IPS-15b (cell line): ENCODE measurements at regions not wholly inside any gene's neighbourhood (a gene's known extent, or its start where the extent isn't known, plus 50 kb on each side); places are given as distances from the start of the nearest gene placed in this dataset.

ENCODE experiments used
- H3K27me3 ChIP-seq: one replicate; pipeline ENCODE4 v1.6.1; 2013; ENCODE audit warnings: low read length; ENCODE audit not compliant: control insufficient read depth, insufficient read depth
- H3K36me3 ChIP-seq: one replicate; pipeline ENCODE4 v1.6.1; 2013; ENCODE audit warnings: low read length; ENCODE audit not compliant: control insufficient read depth, insufficient read depth
- H3K4me1 ChIP-seq: one replicate; pipeline ENCODE4 v1.6.1; 2013; ENCODE audit warnings: mild to moderate bottlenecking, low read length; ENCODE audit not compliant: control insufficient read depth, insufficient read depth
- H3K4me3 ChIP-seq: one replicate; pipeline ENCODE4 v1.5.1; 2013; ENCODE audit warnings: low read depth, low read length
- H3K9ac ChIP-seq: one replicate; pipeline ENCODE4 v1.6.1; 2013; ENCODE audit warnings: low read depth, mild to moderate bottlenecking, low read length
- H3K9me3 ChIP-seq: one replicate; pipeline ENCODE4 v1.6.1; 2013; ENCODE audit warnings: mild to moderate bottlenecking, low read length; ENCODE audit not compliant: control insufficient read depth, insufficient read depth

GRCh38 chr10:128885573-128886555 is 581.2 kb upstream of the MGMT start:
- no peaks in the 10 kb centered on the region for H3K9me3 ChIP-seq
- no peaks in the 10 kb centered on the region for H3K4me1 ChIP-seq
- no peak overlapping the region for H3K4me3 ChIP-seq
- H3K9ac ChIP-seq: no peak overlapping the region
- H3K27me3 ChIP-seq: no peaks in the 10 kb centered on the region
- no peaks in the 10 kb centered on the region for H3K36me3 ChIP-seq

- H3K9ac ChIP-seq: no peak overlapping the region
- no peaks in the 10 kb centered on the region for H3K36me3 ChIP-seq
- no peaks in the 10 kb centered on the region for H3K9me3 ChIP-seq
- H3K4me1 ChIP-seq: no peaks in the 10 kb centered on the region
- no peak overlapping the region for H3K4me3 ChIP-seq
- H3K27me3 ChIP-seq: no peaks in the 10 kb centered on the region
These were observed 579.2 kb upstream of the MGMT start for GRCh38 chr10:128887856-128888255.

- H3K4me3 ChIP-seq: no peak overlapping the region
- H3K9me3 ChIP-seq: no peaks in the 10 kb centered on the region
- H3K9ac ChIP-seq: no peak overlapping the region
- H3K27me3 ChIP-seq: no peaks in the 10 kb centered on the region
- H3K4me1 ChIP-seq: no peaks in the 10 kb centered on the region
- H3K36me3 ChIP-seq: no peaks in the 10 kb centered on the region
These were observed 575.0 kb upstream of the MGMT start for GRCh38 chr10:128892005-128892404.

- Histone ChIP-seq H3K36me3 (no peaks in the 10 kb centered on the region), H3K4me1 (no peaks in the 10 kb centered on the region), H3K9ac (no peak overlapping the region), H3K9me3 (no peaks in the 10 kb centered on the region), H3K27me3 (no peaks in the 10 kb centered on the region), H3K4me3 (no peak overlapping the region)
These were observed 572.4 kb upstream of the MGMT start for GRCh38 chr10:128894641-128895040.

- Histone ChIP-seq H3K9ac (no peak overlapping the region), H3K9me3 (no peaks in the 10 kb centered on the region), H3K4me1 (no peaks in the 10 kb centered on the region), H3K36me3 (no peaks in the 10 kb centered on the region), H3K27me3 (no peaks in the 10 kb centered on the region), H3K4me3 (no peak overlapping the region)
These were observed 571.6 kb upstream of the MGMT start for GRCh38 chr10:128895473-128895872.

- Histone ChIP-seq H3K4me3 (no peak overlapping the region), H3K9ac (no peak overlapping the region), H3K36me3 (no peaks in the 10 kb centered on the region), H3K27me3 (no peaks in the 10 kb centered on the region), H3K9me3 (no peaks in the 10 kb centered on the region), H3K4me1 (no peaks in the 10 kb centered on the region)
These were observed 570.8 kb upstream of the MGMT start for GRCh38 chr10:128896116-128896795.

- no peaks in the 10 kb centered on the region for H3K36me3 ChIP-seq
- no peak overlapping the region for H3K9ac ChIP-seq
- H3K4me3 ChIP-seq: no peak overlapping the region
- no peaks in the 10 kb centered on the region for H3K9me3 ChIP-seq
- no peaks in the 10 kb centered on the region for H3K27me3 ChIP-seq
- H3K4me1 ChIP-seq: no peaks in the 10 kb centered on the region
These were observed 570.1 kb upstream of the MGMT start for GRCh38 chr10:128896963-128897362.

- Histone ChIP-seq H3K9me3 (no peaks in the 10 kb centered on the region), H3K27me3 (no peaks in the 10 kb centered on the region), H3K36me3 (no peaks in the 10 kb centered on the region), H3K4me3 (peak overlapping the region; percentile 33), H3K9ac (no peak overlapping the region), H3K4me1 (no peaks in the 10 kb centered on the region)
These were observed 569.5 kb upstream of the MGMT start for GRCh38 chr10:128897401-128898129.

- Histone ChIP-seq H3K9ac (no peak overlapping the region), H3K9me3 (no peaks in the 10 kb centered on the region), H3K4me3 (peak overlapping the region; percentile 33), H3K4me1 (no peaks in the 10 kb centered on the region), H3K27me3 (no peaks in the 10 kb centered on the region), H3K36me3 (no peaks in the 10 kb centered on the region)
These were observed 568.7 kb upstream of the MGMT start for GRCh38 chr10:128898133-128898915.

GRCh38 chr10:128898916-128899195 is 568.2 kb upstream of the MGMT start:
- Histone ChIP-seq H3K4me1 (no peaks in the 10 kb centered on the region), H3K9ac (no peak overlapping the region), H3K4me3 (no peak overlapping the region), H3K9me3 (no peaks in the 10 kb centered on the region), H3K36me3 (no peaks in the 10 kb centered on the region), H3K27me3 (no peaks in the 10 kb centered on the region)

- Histone ChIP-seq H3K27me3 (no peaks in the 10 kb centered on the region), H3K36me3 (no peaks in the 10 kb centered on the region), H3K9ac (no peak overlapping the region), H3K9me3 (no peaks in the 10 kb centered on the region), H3K4me1 (no peaks in the 10 kb centered on the region), H3K4me3 (no peak overlapping the region)
These were observed 566.6 kb upstream of the MGMT start for GRCh38 chr10:128900456-128900855.
